GM21526 (cell line): ENCODE measurements at regions not wholly inside any gene's neighbourhood (a gene's known extent, or its start where the extent isn't known, plus 50 kb on each side); places are given as distances from the start of the nearest gene placed in this dataset.

ENCODE experiments used
- ATAC-seq: cut with Tn5 transposase; IDR thresholded peaks from one replicate; pipeline ENCODE4 v1.9.1; 2021; ENCODE audit warnings: moderate library complexity; ENCODE audit not compliant: unreplicated experiment, low FRiP score

GRCh38 chr2:120618830-120619229 lies 116.8 kb upstream of the GLI2 start:
- no peak for ATAC-seq

- ATAC-seq = no peak
Measured at GRCh38 chr2:120619579-120619978, 116.1 kb upstream of the GLI2 start.

GRCh38 chr2:120620025-120620793 lies 115.5 kb upstream of the GLI2 start:
- ATAC-seq = no peak

GRCh38 chr2:120622159-120622869 lies 113.4 kb upstream of the GLI2 start:
- ATAC-seq = no peak

- ATAC-seq = no peak
Measured at GRCh38 chr2:120622886-120623753, 112.5 kb upstream of the GLI2 start.

GRCh38 chr2:120624061-120624737 lies 111.5 kb upstream of the GLI2 start:
- ATAC-seq = no peak

GRCh38 chr2:120624738-120625446 lies 110.8 kb upstream of the GLI2 start:
- ATAC-seq = no peak

- ATAC-seq = no peak
Measured at GRCh38 chr2:120625865-120626560, 109.7 kb upstream of the GLI2 start.

GRCh38 chr2:120626566-120626965 lies 109.1 kb upstream of the GLI2 start:
- ATAC-seq = no peak

- ATAC-seq = no peak
Measured at GRCh38 chr2:120628248-120628647, 107.4 kb upstream of the GLI2 start.

GRCh38 chr2:120629241-120629895 lies 106.3 kb upstream of the GLI2 start:
- no peak for ATAC-seq

GRCh38 chr2:120630031-120630701 lies 105.5 kb upstream of the GLI2 start:
- no peak for ATAC-seq

- ATAC-seq = no peak
Measured at GRCh38 chr2:120631236-120631635, 104.4 kb upstream of the GLI2 start.

- no peak for ATAC-seq
Measured at GRCh38 chr2:120631724-120632123, 103.9 kb upstream of the GLI2 start.

- ATAC-seq = no peak
Measured at GRCh38 chr2:120632796-120633646, 102.6 kb upstream of the GLI2 start.

GRCh38 chr2:120634533-120634932 lies 101.1 kb upstream of the GLI2 start:
- ATAC-seq = no peak

- no peak for ATAC-seq
Measured at GRCh38 chr2:120635146-120635545, 100.5 kb upstream of the GLI2 start.
